Keratinocyte (primary cell): ENCODE measurements at regions not wholly inside any gene's neighbourhood (a gene's known extent, or its start where the extent isn't known, plus 50 kb on each side); places are given as distances from the start of the nearest gene placed in this dataset.

Source experiments
- CTCF ChIP-seq, 3 experiments: IDR thresholded peaks in 1 of 3; conservative IDR thresholded peaks in 1 of 3; optimal IDR thresholded peaks in 1 of 3; 2 replicates in 2 of 3; 3 replicates in 1 of 3; pipeline versions ENCODE3 to v1.5.1; 2011; ENCODE audit warnings: low read length in 3 of 3, mild to moderate bottlenecking in 3 of 3, moderate library complexity in 2 of 3, control low read depth in 1 of 3, inconsistent platforms in 1 of 3; ENCODE audit not compliant: insufficient read depth in 2 of 3; ENCODE audit errors: extremely low read depth in 1 of 3
- EZH2 ChIP-seq: IDR thresholded peaks from one replicate; pipeline ENCODE4 v1.6.1; 2012; ENCODE audit warnings: inconsistent platforms, mild to moderate bottlenecking, low read length, moderate library complexity

GRCh38 chr1:189131576-189131975 is 1346.1 kb downstream of the BRINP3 start:
- TF ChIP-seq CTCF (optimal IDR thresholded peaks at IDR 0.05 in 1 of 3, IDR thresholded peaks at IDR 0.05 in 1 of 3, conservative IDR thresholded peaks at IDR 0.05 in 1 of 3; ENCODE audit: extremely low read depth in 1 of 3, insufficient read depth in 2 of 3, low read length in 3 of 3) (no peak), EZH2 (no peak)
